HG03354 (cell line): ENCODE measurements at regions not wholly inside any gene's neighbourhood (a gene's known extent, or its start where the extent isn't known, plus 50 kb on each side); places are given as distances from the start of the nearest gene placed in this dataset.

Experiments used
- ATAC-seq: cut with Tn5 transposase; IDR thresholded peaks from one replicate; pipeline ENCODE4 v1.9.1; 2021; ENCODE audit warnings: mild to moderate bottlenecking; ENCODE audit not compliant: unreplicated experiment, poor library complexity, severe bottlenecking

DNA sequence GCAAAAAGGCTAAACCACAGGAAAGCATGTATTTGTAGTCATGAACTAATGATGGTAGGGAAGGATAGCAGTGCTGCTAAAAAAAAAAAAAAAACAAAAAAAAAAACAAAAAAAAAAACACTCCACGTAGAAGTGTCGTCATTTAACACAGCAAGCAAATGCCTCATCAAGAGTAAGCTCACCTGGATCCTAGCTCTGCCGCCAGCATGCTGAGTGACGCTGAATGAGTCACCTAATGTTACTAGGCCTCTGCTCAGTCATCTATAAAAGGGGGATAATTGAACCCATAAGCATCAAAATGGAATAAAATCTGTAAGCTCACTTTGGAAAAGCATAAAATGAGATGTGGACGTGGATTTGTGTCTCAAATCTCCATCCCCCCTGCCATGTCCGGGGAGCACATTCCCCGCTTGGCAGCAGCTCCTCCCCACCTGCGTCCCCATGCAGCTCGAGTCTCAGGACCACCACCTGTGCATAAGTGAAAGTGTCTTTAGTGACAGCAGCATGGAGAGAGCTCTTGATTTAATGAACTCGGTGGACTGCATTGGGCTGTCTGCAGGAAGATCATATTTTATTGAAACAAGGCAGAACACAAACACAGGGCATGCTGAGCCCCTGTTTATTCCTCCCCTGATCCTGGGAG is 427.5 kb downstream of the LRATD1 start:
- ATAC-seq: no peak

- ATAC-seq: no peak
These were observed 428.8 kb downstream of the LRATD1 start for GRCh38 chr2:15061268-15061667.

DNA sequence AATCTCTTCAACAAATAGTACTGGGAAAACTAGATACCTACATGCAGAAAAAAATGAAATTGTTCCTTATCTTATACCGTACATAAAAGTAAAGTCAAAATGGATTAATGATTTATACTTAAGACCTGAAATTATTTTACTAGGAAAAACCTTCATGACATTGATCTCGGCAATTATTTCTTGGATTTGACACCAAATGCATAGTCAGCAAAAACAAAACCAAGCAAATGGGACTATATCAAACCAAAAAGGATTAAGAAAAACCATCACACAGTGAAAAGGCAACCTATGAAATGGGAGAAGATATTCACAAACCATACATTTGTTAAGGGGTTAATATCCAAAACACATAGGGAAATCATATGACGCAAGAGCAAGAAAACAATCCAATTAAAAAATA is 433.6 kb downstream of the LRATD1 start:
- no peak for ATAC-seq

DNA sequence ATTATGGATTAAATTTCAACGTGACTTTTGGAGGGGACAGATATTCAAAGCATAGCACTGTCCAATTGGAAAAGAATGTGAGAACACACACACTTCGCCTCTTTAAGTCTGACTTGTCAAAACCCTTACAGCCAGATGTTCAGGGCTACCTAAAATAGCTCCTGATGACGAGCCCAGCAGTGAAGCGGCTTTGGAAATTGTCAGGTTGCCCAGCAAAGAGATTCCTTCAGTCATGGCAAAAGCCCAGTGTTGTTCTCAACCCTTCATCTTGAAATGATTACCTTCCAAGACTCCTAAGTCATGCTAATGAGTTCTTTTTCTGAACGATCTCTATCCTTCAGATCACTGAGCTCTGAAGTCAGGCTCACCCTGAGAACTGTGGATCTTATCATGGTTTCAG is 436.6 kb downstream of the LRATD1 start:
- ATAC-seq: no peak

DNA sequence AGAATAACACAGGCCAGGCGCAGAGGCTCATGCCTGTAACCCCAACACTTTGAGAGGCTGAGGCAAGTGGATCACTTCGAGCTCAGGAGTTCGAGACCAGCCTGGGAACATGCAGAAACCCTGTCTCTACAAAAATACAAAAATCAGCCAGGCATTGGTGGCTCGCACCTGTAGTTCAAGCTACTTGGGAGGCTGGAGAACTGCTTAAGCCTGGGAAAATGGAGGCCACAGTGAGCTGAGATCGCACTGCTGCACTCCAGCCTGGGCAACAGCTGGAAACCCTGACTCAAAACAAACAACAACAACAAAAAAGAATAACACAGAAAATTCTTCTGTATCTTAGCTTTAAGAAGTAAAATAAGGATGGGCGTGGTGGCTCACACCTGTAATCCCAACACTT is 440.3 kb downstream of the LRATD1 start:
- no peak for ATAC-seq

GRCh38 chr2:15073664-15074063 is 441.1 kb downstream of the LRATD1 start:
- ATAC-seq: no peak

DNA sequence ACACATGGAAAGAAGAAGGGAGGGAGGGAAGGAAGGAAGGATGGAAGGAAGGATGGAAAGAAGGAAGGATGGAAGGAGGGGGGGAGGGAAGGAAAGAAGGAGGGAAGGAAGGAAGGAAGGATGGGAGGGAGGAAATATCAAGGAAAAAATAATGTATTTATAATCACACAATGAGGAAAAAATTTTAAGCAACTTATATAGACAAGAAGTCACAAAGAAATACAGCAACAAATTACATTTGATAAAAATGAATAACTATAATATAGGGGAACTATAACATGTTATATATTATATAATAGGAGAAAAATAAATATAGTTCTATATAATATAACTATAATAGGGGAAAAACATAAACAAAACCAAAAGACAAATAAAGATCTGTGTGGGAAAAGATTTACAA is 441.8 kb downstream of the LRATD1 start:
- ATAC-seq: no peak

- no peak for ATAC-seq
These were observed 442.5 kb downstream of the LRATD1 start for GRCh38 chr2:15074751-15075700.

DNA sequence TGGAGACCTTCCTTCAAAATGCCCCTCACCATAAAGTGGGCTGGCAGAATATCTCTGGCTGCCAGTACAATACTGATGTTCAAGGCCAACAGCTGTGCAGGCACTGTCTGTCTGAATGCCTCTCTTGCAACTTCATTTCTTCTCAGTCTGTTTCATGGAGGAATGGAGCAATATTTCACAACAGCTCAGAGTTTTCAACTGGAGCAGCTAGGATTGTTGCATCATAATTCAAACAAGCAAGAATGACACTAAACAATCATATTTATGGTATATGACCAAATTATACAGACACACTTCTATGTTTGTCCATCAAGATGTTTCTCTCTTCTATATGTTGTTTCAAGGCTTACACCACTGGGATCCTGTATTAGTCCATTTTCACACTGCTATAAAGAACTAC is 444.2 kb downstream of the LRATD1 start:
- ATAC-seq: no peak

GRCh38 chr2:15081356-15081755 is 448.8 kb downstream of the LRATD1 start:
- ATAC-seq: no peak

GRCh38 chr2:15082105-15083058 is 449.9 kb downstream of the LRATD1 start:
- ATAC-seq: no peak

DNA sequence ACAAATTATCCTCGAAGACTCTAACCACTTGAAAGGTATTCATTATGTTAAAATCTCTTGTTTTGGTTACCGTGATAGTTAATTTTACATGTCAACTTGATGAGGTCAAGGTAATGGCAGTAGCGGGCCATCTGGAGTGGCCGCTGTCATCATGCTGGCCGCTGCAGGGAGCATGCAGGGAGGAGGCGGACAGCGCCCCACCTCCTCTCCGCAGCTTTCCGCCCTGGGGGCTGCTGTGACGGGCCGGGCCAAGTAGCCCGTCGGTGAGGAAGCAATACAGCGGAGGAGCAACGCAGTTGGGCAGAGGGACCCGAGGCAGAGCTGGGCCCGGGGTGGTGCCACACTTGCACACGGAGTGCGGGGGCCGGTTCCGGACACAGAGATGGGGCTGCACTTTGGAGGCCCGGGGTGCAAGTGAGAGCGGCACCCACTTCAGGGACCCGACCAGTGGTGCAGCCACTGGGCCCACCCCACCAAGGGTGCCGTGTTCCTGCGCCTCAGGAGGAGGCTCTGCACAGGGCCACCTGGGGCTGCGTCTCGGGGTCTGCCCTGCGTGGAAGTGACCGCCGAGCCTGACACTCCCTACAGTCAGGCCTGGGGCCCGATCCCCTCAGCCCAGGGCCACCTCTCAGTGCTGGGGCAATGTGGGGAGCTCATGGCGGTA is 452.4 kb downstream of the LRATD1 start:
- ATAC-seq: no peak

DNA sequence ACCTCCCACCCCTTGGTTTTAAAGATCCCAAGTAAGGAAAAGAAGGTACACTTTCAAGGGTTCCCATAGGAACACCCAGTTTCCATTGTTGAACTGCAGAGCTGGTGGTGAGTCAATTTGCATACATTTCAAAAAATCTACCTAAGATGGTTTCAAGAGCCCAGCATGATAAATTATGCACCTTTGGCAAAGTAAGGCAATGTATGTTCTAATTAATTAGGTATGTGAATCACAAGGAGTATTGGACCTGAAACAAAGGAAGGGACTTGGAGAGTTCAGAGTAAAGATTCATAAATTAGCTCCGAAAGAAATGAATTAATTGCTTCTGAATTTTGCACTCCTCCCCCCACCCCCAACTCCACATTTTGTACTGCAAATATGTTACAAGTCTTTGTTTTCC is 459.7 kb downstream of the LRATD1 start:
- ATAC-seq: no peak

GRCh38 chr2:15092691-15093090 is 460.2 kb downstream of the LRATD1 start:
- no peak for ATAC-seq

DNA sequence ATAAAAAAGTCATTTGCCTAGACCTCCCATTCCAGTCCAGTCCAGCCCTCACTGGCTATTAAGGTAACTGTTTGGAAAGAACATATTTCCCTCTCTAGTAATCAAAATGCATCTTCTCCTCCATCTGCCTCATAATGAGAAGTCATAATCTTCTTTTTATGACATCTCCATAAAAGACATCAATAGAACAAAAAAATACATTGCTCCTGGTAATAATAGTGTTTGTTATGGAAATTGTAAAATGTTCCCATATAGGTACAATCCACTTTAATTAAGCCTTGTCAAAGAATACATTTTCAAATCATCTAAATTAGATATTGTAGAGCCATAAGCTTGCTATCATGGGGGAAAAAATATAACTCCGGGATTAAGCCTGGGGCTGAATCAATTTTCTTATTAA is 461.6 kb downstream of the LRATD1 start:
- ATAC-seq: no peak

DNA sequence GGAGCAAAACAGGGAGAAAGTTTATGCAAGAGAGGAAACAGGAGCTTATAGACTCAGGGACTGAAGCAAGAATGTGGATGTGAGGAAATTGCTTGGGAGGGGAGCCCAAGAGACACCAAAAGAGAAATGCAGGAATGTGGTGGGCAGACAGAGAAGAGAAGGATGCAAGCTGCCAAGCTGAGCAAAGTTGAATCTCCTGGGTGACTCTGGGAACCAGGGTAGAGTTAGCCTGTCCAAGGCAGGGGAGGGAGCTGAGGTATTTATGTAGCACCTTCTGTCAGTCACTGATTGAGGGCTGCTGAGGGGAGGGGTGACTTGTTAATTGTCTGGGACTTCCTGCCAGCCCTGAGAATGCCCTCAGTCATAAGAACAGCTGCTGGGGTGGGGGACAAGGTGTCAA is 464.3 kb downstream of the NBAS start:
- no peak for ATAC-seq

DNA sequence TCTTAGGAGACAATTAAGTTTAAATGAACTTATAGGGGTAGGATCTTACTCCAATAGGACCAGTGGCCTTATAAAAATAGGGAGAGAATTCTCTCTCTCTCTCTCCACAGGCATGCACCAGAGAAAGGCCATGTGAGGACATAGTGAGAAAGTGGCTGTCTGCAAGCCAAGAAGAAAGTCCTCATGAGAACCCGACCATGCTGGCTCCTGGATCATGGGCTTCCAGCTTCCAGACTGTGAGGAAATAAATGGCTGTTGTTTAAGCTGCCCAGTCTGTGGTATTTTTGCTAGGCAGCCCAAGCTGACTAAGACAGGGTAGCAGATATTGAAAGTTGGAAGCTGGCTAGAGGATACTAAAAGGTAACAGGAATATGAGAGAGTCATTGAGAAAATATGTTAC is 454.0 kb downstream of the NBAS start:
- no peak for ATAC-seq

GRCh38 chr2:15111718-15112117 is 449.4 kb downstream of the NBAS start:
- no peak for ATAC-seq

DNA sequence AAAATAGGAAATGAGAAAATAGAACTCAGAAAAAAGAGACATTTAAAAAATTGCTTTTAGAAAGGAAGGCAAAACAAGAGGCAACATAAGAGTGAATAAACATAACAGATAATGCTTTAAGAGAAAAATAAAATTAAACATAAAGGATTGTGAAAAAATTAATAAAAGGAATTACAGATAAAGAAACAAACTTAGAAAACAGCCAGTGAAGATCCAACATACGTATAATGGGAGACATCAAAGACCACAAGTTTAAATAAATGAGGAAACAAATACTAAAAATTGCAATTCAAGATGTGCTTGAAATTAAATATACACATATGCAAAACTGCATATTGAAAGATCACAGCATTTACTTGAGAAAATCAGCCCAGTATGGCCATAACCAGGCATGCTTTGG is 448.9 kb downstream of the NBAS start:
- ATAC-seq: no peak

DNA sequence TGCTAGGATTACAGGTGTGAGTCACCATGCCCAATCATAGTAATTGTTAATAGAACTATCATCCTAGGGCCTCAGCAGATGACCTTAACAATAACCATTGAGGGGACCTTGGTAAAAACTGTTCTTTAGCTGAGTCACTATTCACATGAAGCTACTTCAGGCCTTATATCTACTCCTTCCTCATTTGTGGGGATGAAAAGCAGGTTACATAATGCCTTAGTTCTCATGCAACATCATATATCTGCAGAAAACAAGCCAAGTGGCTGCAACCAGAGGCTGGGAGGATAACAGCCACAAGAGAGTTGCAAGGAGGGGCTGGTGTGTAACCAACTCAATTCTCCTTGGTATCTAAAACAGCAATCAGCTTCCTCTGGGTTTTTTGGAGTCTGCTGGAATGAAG is 445.4 kb downstream of the NBAS start:
- ATAC-seq: no peak
